ENCODE measurements at regions not wholly inside any gene's neighbourhood (a gene's known extent, or its start where the extent isn't known, plus 50 kb on each side); places are given as distances from the start of the nearest gene placed in this dataset.

- DNase-seq (ENCODE audit: low spot score), result no peak
Measured at GRCh38 chr9:84177407-84177806, 163.2 kb downstream of the SLC28A3 start.

- DNase-seq (ENCODE audit: low spot score), result no peak
Measured at GRCh38 chr9:84179531-84179930, 161.0 kb downstream of the SLC28A3 start.

- DNase-seq (ENCODE audit: low spot score), result no peak
Measured at GRCh38 chr9:84187090-84187489, 153.5 kb downstream of the SLC28A3 start.

DNA sequence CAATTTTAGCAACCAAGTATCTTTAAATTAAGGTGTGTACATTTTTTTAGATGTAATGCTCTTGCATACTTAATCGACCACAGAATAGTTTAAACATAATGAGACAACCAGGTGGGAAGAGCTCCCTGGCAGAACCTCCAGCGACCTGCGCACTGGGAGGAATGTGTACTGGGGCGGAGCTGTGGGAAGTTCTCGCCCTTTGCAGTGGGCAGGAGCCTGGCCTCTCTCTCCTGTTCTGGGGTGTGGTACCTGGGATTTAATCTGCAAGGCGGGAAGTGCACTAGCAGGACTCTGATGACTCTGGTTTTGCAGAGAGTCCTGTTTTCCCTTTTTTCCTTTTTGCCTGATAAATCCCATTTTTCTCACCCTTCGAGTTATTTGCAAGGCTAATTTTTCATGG is 150.7 kb downstream of the SLC28A3 start:
- DNase-seq (ENCODE audit: low spot score), result no peak

DNA sequence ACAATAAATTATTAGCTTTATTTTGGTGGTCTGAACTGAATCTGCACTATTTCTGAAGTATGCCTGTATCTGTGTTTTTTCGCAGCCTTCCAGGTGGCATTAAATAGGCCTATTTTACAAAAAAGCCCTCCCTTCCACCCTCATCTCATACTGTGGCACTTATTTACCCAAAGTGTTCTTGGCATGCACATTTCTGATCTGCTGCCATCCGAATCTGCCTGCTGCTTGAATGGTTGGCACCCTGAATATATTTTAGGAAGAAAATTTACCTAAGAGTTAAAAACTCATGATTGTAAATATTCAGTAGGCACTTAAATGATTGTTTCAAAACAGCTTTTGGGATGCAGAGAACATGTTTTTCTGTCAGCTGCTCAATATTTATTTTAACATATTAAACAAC is 150.1 kb downstream of the SLC28A3 start:
- DNase-seq (ENCODE audit: low spot score), result no peak

GRCh38 chr9:84206801-84207370 is 133.7 kb downstream of the SLC28A3 start:
- no peak for DNase-seq (ENCODE audit: low spot score)

DNA sequence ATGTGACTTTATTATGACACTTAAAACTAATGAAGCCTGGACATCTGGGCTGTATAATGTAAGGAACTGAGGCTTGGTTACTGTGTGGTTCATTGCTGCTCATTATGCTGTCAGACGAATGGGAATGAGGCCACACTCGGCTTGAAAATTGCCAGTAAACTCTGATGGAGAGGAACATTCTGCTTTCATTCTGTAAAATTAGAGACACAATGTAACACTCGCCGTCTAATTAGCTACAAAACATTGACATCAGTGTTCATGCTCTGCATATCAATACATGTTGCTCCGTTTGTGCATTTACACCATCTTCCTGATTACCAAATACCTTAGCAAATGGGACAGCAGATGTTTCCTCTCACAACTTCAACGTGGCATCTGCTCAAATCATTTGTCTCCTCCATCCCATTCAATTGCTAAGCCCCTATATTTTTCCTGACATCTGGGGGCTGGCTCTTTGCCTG is 133.0 kb downstream of the SLC28A3 start:
- no peak for DNase-seq (ENCODE audit: low spot score)

- no peak for DNase-seq (ENCODE audit: low spot score)
Measured at GRCh38 chr9:84212246-84212645, 128.3 kb downstream of the SLC28A3 start.

GRCh38 chr9:84212982-84213381 is 127.6 kb downstream of the SLC28A3 start:
- no peak for DNase-seq (ENCODE audit: low spot score)

- no peak for DNase-seq (ENCODE audit: low spot score)
Measured at GRCh38 chr9:84216151-84216550, 124.4 kb downstream of the SLC28A3 start.

- DNase-seq (ENCODE audit: low spot score), result no peak
Measured at GRCh38 chr9:84218322-84218721, 122.2 kb downstream of the SLC28A3 start.

GRCh38 chr9:84224246-84224645 is 116.3 kb downstream of the SLC28A3 start:
- no peak for DNase-seq (ENCODE audit: low spot score)

Measured in CD4-positive, alpha-beta T cell treated with Interleukin-2 at 100 ng/mL for 4 hours (primary cell).